ENCODE measurements at regions not wholly inside any gene's neighbourhood (a gene's known extent, or its start where the extent isn't known, plus 50 kb on each side); places are given as distances from the start of the nearest gene placed in this dataset.

DNA sequence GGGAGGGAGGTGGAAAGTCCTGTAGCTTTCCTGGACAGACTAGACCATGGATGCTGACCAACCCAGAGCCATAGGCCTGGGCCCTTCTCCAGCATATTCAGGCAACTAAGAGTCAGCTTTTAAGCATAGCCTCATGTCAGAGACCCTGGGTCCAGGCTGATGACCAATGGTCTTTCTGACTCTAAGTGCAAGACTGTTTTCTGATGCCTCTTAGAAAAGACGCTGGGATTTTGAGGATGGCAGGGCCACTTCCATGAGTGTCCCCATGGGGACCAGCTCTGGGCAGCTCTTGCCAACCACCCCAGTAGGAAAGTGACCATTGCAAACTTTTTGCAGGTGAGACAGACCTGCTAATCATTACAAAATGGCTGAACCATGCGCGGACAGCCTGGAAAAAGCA is 135.6 kb upstream of the KL start:
- Mint-ChIP-seq H3K4me1 (no peaks in the 10 kb centered on the region), H3K27me3 (ENCODE audit: insufficient read depth) (peaks cover 2% of the 10 kb centered on the region), H3K27ac (no peak overlapping the region), H3K9me3 (no peaks in the 10 kb centered on the region), H3K36me3 (ENCODE audit: low read depth) (no peaks in the 10 kb centered on the region), H3K4me3 (no peak overlapping the region)
- DNase-seq: no peak
- Histone ChIP-seq H3K4me1 (ENCODE audit: control insufficient read depth, insufficient read depth, low read length) (no peaks in the 10 kb centered on the region), H3K27ac (ENCODE audit: low read depth, low read length) (no peak overlapping the region), H3K36me3 (ENCODE audit: control insufficient read depth, insufficient read depth, low read length) (no peaks in the 10 kb centered on the region), H3K9me3 (ENCODE audit: control insufficient read depth, low read length) (no peaks in the 10 kb centered on the region), H3K27me3 (ENCODE audit: control insufficient read depth, insufficient read depth, low read length, poor library complexity, severe bottlenecking) (no peaks in the 10 kb centered on the region), H3K4me3 (ENCODE audit: low read length) (no peak overlapping the region), H3K9ac (ENCODE audit: extremely low read depth, low read length, poor library complexity, severe bottlenecking) (no peak overlapping the region)
- 93 to 96% methylated on average over 3 of the region's 3 CpGs for WGBS, 2 experiments (ENCODE audit: insufficient coverage in 1 of 2, insufficient read length in 1 of 2)
- no peak for TF ChIP-seq CTCF (conservative IDR thresholded peaks at IDR 0.05)

DNA sequence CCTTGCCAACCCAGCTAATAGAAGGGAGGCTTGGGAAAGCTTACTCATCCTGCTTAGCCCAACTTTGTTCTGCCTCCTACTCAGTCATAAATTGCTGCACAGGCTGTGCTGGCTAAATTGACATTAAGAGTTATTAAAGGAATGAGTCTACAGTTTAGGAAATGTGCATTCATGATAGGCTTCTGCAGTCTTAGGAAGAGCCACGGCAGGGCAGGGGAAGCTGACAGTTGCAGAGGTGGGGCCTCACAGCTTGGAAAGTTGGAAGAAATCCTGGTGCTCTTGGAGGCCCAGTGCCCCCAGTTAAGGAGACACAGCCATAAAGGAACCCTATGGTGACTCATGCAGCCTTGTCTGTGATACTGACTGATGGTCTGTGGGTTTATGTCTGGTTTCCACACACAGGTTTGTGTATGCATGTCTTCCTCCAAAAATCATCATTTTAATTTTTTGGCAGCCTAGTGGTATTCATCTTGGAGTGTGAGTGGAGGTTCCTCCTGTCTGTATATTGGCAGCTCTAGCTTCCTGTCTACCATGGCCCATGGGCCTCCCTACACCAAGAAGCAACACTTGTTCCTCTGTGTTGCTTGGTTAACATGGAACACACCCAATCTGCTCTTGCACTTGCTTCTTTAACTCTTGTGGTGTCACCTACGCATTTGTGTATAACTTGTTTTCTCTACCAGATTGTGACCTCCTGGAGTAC is 135.0 kb upstream of the KL start:
- DNase-seq: no peak
- Histone ChIP-seq H3K9ac (ENCODE audit: extremely low read depth, low read length, poor library complexity, severe bottlenecking) (no peak overlapping the region), H3K4me1 (ENCODE audit: control insufficient read depth, insufficient read depth, low read length) (no peaks in the 10 kb centered on the region), H3K27me3 (ENCODE audit: control insufficient read depth, insufficient read depth, low read length, poor library complexity, severe bottlenecking) (no peaks in the 10 kb centered on the region), H3K4me3 (ENCODE audit: low read length) (no peak overlapping the region), H3K36me3 (ENCODE audit: control insufficient read depth, insufficient read depth, low read length) (no peaks in the 10 kb centered on the region), H3K27ac (ENCODE audit: low read depth, low read length) (no peak overlapping the region), H3K9me3 (ENCODE audit: control insufficient read depth, low read length) (no peaks in the 10 kb centered on the region)
- H3K9me3 Mint-ChIP-seq: no peaks in the 10 kb centered on the region
- 90 to 91% methylated on average over 2 of the region's 2 CpGs for WGBS, 2 experiments (ENCODE audit: insufficient coverage in 1 of 2, insufficient read length in 1 of 2)
- H3K27ac Mint-ChIP-seq: no peak overlapping the region
- no peaks in the 10 kb centered on the region for H3K4me1 Mint-ChIP-seq
- no peaks in the 10 kb centered on the region for H3K36me3 Mint-ChIP-seq (ENCODE audit: low read depth)
- no peak for TF ChIP-seq CTCF (conservative IDR thresholded peaks at IDR 0.05)
- H3K4me3 Mint-ChIP-seq: no peak overlapping the region
- H3K27me3 Mint-ChIP-seq (ENCODE audit: insufficient read depth): peaks cover 2% of the 10 kb centered on the region

GRCh38 chr13:32881777-32882145 is 134.5 kb upstream of the KL start:
- DNase-seq: no peak
- Mint-ChIP-seq H3K4me1 (no peaks in the 10 kb centered on the region), H3K9me3 (peaks cover 2% of the 10 kb centered on the region), H3K27me3 (ENCODE audit: insufficient read depth) (peaks cover 2% of the 10 kb centered on the region), H3K36me3 (ENCODE audit: low read depth) (no peaks in the 10 kb centered on the region), H3K4me3 (no peak overlapping the region), H3K27ac (no peak overlapping the region)
- WGBS, 2 experiments (ENCODE audit: insufficient coverage in 1 of 2, insufficient read length in 1 of 2): 95% methylated on average over 2 of the region's 2 CpGs; no CpG with 5 or more reads in 1 of the 2 experiments
- Histone ChIP-seq H3K4me1 (ENCODE audit: control insufficient read depth, insufficient read depth, low read length) (no peaks in the 10 kb centered on the region), H3K9me3 (ENCODE audit: control insufficient read depth, low read length) (no peaks in the 10 kb centered on the region), H3K9ac (ENCODE audit: extremely low read depth, low read length, poor library complexity, severe bottlenecking) (no peak overlapping the region), H3K36me3 (ENCODE audit: control insufficient read depth, insufficient read depth, low read length) (no peaks in the 10 kb centered on the region), H3K27me3 (ENCODE audit: control insufficient read depth, insufficient read depth, low read length, poor library complexity, severe bottlenecking) (no peaks in the 10 kb centered on the region), H3K27ac (ENCODE audit: low read depth, low read length) (no peak overlapping the region), H3K4me3 (ENCODE audit: low read length) (no peak overlapping the region)
- no peak for TF ChIP-seq CTCF (conservative IDR thresholded peaks at IDR 0.05)
